Smooth muscle cell (in vitro differentiated cells): ENCODE measurements at regions not wholly inside any gene's neighbourhood (a gene's known extent, or its start where the extent isn't known, plus 50 kb on each side); places are given as distances from the start of the nearest gene placed in this dataset.

Experiments
- DNase-seq: peaks from one replicate; lab custom pipeline; 2025; ENCODE audit not compliant: unreplicated experiment; lab: John Stamatoyannopoulos, UW
- H2AFZ ChIP-seq: fragments of 200-600 bp; sonication (generic); 2 replicates; pipeline ENCODE4 v1.6.0; 2016; ENCODE audit warnings: antibody characterized with exemption, low read depth, mild to moderate bottlenecking
- H3F3A ChIP-seq: fragments of 200-600 bp; sonication (generic); 2 replicates; pipeline ENCODE4 v1.6.0; 2017; ENCODE audit warnings: antibody characterized with exemption, low read depth
- H3K27ac ChIP-seq: fragments of 200-600 bp; sonication (generic); 2 replicates; pipeline ENCODE4 v1.5.1; 2016; ENCODE audit warnings: low read depth, mild to moderate bottlenecking
- H3K27me3 ChIP-seq: fragments of 200-600 bp; sonication (generic); 2 replicates; pipeline ENCODE4 v1.6.1; 2016; ENCODE audit warnings: low read depth, mild to moderate bottlenecking
- H3K36me3 ChIP-seq: fragments of 200-600 bp; sonication (generic); 2 replicates; pipeline ENCODE4 v1.5.1; 2016; ENCODE audit warnings: low read depth
- H3K4me1 ChIP-seq: fragments of 200-600 bp; sonication (generic); 2 replicates; pipeline ENCODE4 v1.5.1; 2016; ENCODE audit warnings: low read depth
- H3K4me2 ChIP-seq: fragments of 200-600 bp; sonication (generic); 2 replicates; pipeline ENCODE4 v1.6.0; 2016; ENCODE audit warnings: mild to moderate bottlenecking
- H3K4me3 ChIP-seq: fragments of 200-600 bp; sonication (generic); 2 replicates; pipeline ENCODE4 v1.5.1; 2016; ENCODE audit warnings: mild to moderate bottlenecking
- H3K79me2 ChIP-seq: fragments of 200-600 bp; sonication (generic); 2 replicates; pipeline ENCODE4 v1.6.0; 2016; ENCODE audit warnings: low read depth, mild to moderate bottlenecking
- H3K9ac ChIP-seq: fragments of 200-600 bp; sonication (generic); 2 replicates; pipeline ENCODE4 v1.6.0; 2016; ENCODE audit warnings: low read depth
- H3K9me3 ChIP-seq: fragments of 200-600 bp; sonication (generic); replicated peaks from 2 replicates; pipeline ENCODE4 v1.5.1; 2016; ENCODE audit warnings: low read depth
- H4K20me1 ChIP-seq: fragments of 200-600 bp; sonication (generic); 2 replicates; pipeline ENCODE4 v1.6.0; 2016; ENCODE audit warnings: low read depth
- WGBS: methylation state at CpG from one replicate; pipeline ENCODE4 v1.1.7; 2016; ENCODE audit warnings: low lambda C conversion rate; 5-methylcytosine and 5-hydroxymethylcytosine counted together
- TF ChIP-seq, protein P1 (sequence below): fragments of 200-600 bp; sonication (generic); IDR thresholded peaks from 2 replicates; pipeline ENCODE4 v1.5.1; 2017; ENCODE audit warnings: borderline replicate concordance, mild to moderate bottlenecking, antibody characterized with exemption; ENCODE audit not compliant: insufficient read depth, poor library complexity, severe bottlenecking

DNA sequence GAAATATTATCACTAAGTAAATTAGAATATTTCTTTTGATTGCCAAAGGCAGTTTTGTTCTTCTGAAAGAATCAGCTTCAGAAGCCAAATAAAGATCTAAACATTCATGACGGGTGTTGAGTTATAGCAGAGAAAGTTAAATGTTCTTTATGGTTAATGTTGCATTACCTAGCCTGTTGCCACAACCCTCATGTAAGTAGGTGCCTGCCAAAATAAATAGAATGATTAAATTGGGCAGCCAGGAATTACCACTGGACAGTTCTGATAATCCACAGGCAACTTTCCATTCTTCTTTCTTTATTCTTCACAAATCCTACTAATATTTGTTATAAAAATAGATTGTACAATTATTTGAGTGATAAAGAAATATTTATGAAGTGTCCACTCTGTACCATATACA, 217.9 kb upstream of the NRIP1 start:
- no peaks in the 10 kb centered on the region for H3K27me3 ChIP-seq
- H3K36me3 ChIP-seq: no peaks in the 10 kb centered on the region
- TF ChIP-seq, protein P1, sequence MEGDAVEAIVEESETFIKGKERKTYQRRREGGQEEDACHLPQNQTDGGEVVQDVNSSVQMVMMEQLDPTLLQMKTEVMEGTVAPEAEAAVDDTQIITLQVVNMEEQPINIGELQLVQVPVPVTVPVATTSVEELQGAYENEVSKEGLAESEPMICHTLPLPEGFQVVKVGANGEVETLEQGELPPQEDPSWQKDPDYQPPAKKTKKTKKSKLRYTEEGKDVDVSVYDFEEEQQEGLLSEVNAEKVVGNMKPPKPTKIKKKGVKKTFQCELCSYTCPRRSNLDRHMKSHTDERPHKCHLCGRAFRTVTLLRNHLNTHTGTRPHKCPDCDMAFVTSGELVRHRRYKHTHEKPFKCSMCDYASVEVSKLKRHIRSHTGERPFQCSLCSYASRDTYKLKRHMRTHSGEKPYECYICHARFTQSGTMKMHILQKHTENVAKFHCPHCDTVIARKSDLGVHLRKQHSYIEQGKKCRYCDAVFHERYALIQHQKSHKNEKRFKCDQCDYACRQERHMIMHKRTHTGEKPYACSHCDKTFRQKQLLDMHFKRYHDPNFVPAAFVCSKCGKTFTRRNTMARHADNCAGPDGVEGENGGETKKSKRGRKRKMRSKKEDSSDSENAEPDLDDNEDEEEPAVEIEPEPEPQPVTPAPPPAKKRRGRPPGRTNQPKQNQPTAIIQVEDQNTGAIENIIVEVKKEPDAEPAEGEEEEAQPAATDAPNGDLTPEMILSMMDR: no peak

DNA sequence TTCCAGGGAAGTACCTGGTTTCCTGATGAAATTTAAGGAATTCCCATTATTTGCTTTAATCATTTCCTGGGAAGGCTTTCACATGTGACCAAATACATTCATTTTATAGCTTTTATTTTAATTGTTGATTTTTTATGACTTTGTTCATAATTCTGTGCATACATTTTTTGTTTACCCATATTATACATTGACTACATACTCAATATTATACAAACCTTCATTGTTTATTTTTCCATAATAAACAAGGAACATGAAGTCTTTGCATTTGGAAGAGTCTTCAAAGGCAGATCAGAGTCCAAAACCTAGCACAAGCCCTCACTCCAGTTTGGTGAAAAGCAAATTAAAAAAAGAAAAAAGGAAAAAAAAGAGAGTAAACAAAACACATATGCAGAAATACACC, 218.3 kb upstream of the NRIP1 start:
- no peaks in the 10 kb centered on the region for H3K9me3 ChIP-seq
- H3K27ac ChIP-seq: no peak overlapping the region
- no peaks in the 10 kb centered on the region for H3K36me3 ChIP-seq
- H3K79me2 ChIP-seq: no peaks in the 10 kb centered on the region
- TF ChIP-seq, protein P1: no peak
- no peaks in the 10 kb centered on the region for H4K20me1 ChIP-seq
- no peak overlapping the region for H2AFZ ChIP-seq
- H3K27me3 ChIP-seq: no peaks in the 10 kb centered on the region
- DNase-seq: no peak
- H3K4me2 ChIP-seq: no peak overlapping the region
- no peaks in the 10 kb centered on the region for H3F3A ChIP-seq
- no peaks in the 10 kb centered on the region for H3K4me1 ChIP-seq
- no peak overlapping the region for H3K9ac ChIP-seq
- no peak overlapping the region for H3K4me3 ChIP-seq

More for the DNA sequence above, 217.9 kb upstream of the NRIP1 start:
- no peaks in the 10 kb centered on the region for H4K20me1 ChIP-seq
- no peaks in the 10 kb centered on the region for H3K79me2 ChIP-seq
- no peaks in the 10 kb centered on the region for H3K9me3 ChIP-seq
- no peak overlapping the region for H3K4me3 ChIP-seq
- 100% methylated on average over 1 of the region's 1 CpG for WGBS
- H3K9ac ChIP-seq: no peak overlapping the region
- no peaks in the 10 kb centered on the region for H3K4me1 ChIP-seq
- H3F3A ChIP-seq: no peaks in the 10 kb centered on the region
- no peak overlapping the region for H3K4me2 ChIP-seq
- no peak overlapping the region for H2AFZ ChIP-seq
- H3K27ac ChIP-seq: no peak overlapping the region
- DNase-seq: no peak

DNA sequence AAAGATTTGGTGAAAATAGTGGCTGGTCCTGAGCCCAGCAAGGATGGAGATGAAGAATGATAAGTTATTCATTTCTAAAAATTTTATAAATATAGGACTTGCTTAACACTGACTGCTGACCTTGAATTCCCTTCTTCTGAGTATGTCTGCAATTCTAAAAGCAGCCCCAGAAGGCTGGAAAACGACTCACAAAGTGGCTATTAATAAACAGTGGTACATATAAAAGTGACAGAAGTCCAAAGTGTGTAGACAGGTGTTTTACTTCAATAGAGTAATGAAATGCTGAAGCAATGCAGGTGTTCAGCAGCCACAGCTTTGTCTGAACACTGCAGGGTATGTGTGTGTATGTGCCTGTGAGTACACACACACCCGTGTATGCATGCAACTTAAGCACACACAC, 219.0 kb upstream of the NRIP1 start:
- Histone ChIP-seq H4K20me1 (no peaks in the 10 kb centered on the region), H3K27me3 (no peaks in the 10 kb centered on the region), H3K4me1 (no peaks in the 10 kb centered on the region), H3K9me3 (no peaks in the 10 kb centered on the region), H3K36me3 (no peaks in the 10 kb centered on the region), H3K79me2 (no peaks in the 10 kb centered on the region), H3K27ac (no peak overlapping the region), H3K4me2 (no peak overlapping the region), H3K9ac (no peak overlapping the region), H3K4me3 (no peak overlapping the region), H2AFZ (no peak overlapping the region), H3F3A (no peaks in the 10 kb centered on the region)
- TF ChIP-seq, protein P1: no peak
- WGBS: 80% methylated on average over 2 of the region's 2 CpGs
- DNase-seq: no peak

DNA sequence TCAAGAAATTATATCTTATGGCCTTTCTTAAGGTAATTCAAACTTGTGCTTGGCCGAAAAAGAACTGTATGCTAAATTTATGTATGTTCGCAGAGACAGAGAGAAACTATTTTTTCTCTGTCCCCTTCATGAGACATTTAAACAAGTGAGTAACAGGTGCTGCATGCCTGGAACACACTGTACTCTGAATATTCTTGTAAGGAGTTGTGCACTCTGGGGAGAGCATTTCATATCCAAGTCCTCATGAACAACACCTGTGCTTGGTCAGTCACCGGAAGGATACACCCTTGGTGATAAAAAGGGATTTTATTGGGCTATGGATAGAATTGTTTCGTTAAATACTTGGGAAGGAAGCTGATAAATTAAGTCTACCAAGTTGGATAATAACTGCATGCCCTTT, 220.8 kb upstream of the NRIP1 start:
- Histone ChIP-seq H4K20me1 (no peaks in the 10 kb centered on the region), H3K79me2 (no peaks in the 10 kb centered on the region), H3K9me3 (no peaks in the 10 kb centered on the region), H3K4me2 (no peak overlapping the region), H3K36me3 (no peaks in the 10 kb centered on the region), H3K27me3 (no peaks in the 10 kb centered on the region), H2AFZ (no peak overlapping the region), H3K9ac (no peak overlapping the region), H3F3A (no peaks in the 10 kb centered on the region), H3K4me3 (no peak overlapping the region), H3K4me1 (no peaks in the 10 kb centered on the region), H3K27ac (no peak overlapping the region)
- TF ChIP-seq, protein P1: no peak
- no peak for DNase-seq
- 94% methylated on average over 4 of the region's 4 CpGs for WGBS
